ENCODE measurements at regions not wholly inside any gene's neighbourhood (a gene's known extent, or its start where the extent isn't known, plus 50 kb on each side); places are given as distances from the start of the nearest gene placed in this dataset.
A peak's percentile ranks its signal among the peaks of the same experiment; 100 is the strongest.

GRCh38 chr21:28100366-28100765 is 892.3 kb downstream of the LTN1 start:
- Histone ChIP-seq H3K4me3 (no peak overlapping the region), H3K4me1 (ENCODE audit: insufficient read depth) (peaks cover 1% of the 10 kb centered on the region), H3K27me3 (no peaks in the 10 kb centered on the region), H3K36me3 (no peaks in the 10 kb centered on the region), H3K27ac (no peak overlapping the region), H3K9me3 (no peaks in the 10 kb centered on the region)
- TF ChIP-seq EP300 (IDR thresholded peaks at IDR 0.05) (no peak), POLR2A (IDR thresholded peaks at IDR 0.05) (no peak), CTCF (IDR thresholded peaks at IDR 0.05) (no peak)
- 84 to 93% (median 85%) methylated on average over 5 of the region's 5 CpGs for WGBS, 3 donors
- DNase-seq = no peak
- intact Hi-C loops (cut with DNase I) = no loop called here

- Histone ChIP-seq H3K4me1 (ENCODE audit: insufficient read depth) (peaks cover 1% of the 10 kb centered on the region), H3K36me3 (no peaks in the 10 kb centered on the region), H3K9me3 (no peaks in the 10 kb centered on the region), H3K4me3 (no peak overlapping the region), H3K27ac (no peak overlapping the region), H3K27me3 (no peaks in the 10 kb centered on the region)
- TF ChIP-seq CTCF (IDR thresholded peaks at IDR 0.05) (no peak), EP300 (IDR thresholded peaks at IDR 0.05) (no peak), POLR2A (IDR thresholded peaks at IDR 0.05) (no peak)
- intact Hi-C loops (cut with DNase I) = no loop called here
- peak; percentile 40 to 63 (median 50) for DNase-seq
- 13 to 17% (median 15%) methylated on average over 6 of the region's 6 CpGs for WGBS, 3 donors
Observed at GRCh38 chr21:28099001-28099705, 893.5 kb downstream of the LTN1 start.

- DNase-seq = no peak
- no peak overlapping the region for H3K27ac ChIP-seq
- H3K9me3 ChIP-seq = no peaks in the 10 kb centered on the region
- H3K36me3 ChIP-seq = no peaks in the 10 kb centered on the region
- no peak overlapping the region for H3K4me3 ChIP-seq
- H3K4me1 ChIP-seq (ENCODE audit: insufficient read depth) = no peaks in the 10 kb centered on the region
- no peak for TF ChIP-seq POLR2A (IDR thresholded peaks at IDR 0.05)
- 97 to 98% (median 97%) methylated on average over 2 of the region's 2 CpGs for WGBS, 3 donors
- H3K27me3 ChIP-seq = no peaks in the 10 kb centered on the region
- intact Hi-C loops (cut with DNase I) = no loop called here
Observed at GRCh38 chr21:28091466-28091865, 901.2 kb downstream of the LTN1 start.

GRCh38 chr21:28090546-28090945 is 902.1 kb downstream of the LTN1 start:
- H3K4me3 ChIP-seq = no peak overlapping the region

More at GRCh38 chr21:28090546-28090945, 902.1 kb downstream of the LTN1 start:
- DNase-seq = no peak
- Histone ChIP-seq H3K36me3 (no peaks in the 10 kb centered on the region), H3K27me3 (no peaks in the 10 kb centered on the region), H3K9me3 (no peaks in the 10 kb centered on the region), H3K4me1 (ENCODE audit: insufficient read depth) (no peaks in the 10 kb centered on the region), H3K27ac (no peak overlapping the region)
- intact Hi-C loops (cut with DNase I) = no loop called here
- 96 to 98% (median 97%) methylated on average over 5 of the region's 5 CpGs for WGBS, 3 donors
- no peak for TF ChIP-seq CTCF (IDR thresholded peaks at IDR 0.05)
- no peak for TF ChIP-seq POLR2A (IDR thresholded peaks at IDR 0.05)
- TF ChIP-seq EP300 (IDR thresholded peaks at IDR 0.05) = no peak
